ENCODE measurements at regions not wholly inside any gene's neighbourhood (a gene's known extent, or its start where the extent isn't known, plus 50 kb on each side); places are given as distances from the start of the nearest gene placed in this dataset.

DNA sequence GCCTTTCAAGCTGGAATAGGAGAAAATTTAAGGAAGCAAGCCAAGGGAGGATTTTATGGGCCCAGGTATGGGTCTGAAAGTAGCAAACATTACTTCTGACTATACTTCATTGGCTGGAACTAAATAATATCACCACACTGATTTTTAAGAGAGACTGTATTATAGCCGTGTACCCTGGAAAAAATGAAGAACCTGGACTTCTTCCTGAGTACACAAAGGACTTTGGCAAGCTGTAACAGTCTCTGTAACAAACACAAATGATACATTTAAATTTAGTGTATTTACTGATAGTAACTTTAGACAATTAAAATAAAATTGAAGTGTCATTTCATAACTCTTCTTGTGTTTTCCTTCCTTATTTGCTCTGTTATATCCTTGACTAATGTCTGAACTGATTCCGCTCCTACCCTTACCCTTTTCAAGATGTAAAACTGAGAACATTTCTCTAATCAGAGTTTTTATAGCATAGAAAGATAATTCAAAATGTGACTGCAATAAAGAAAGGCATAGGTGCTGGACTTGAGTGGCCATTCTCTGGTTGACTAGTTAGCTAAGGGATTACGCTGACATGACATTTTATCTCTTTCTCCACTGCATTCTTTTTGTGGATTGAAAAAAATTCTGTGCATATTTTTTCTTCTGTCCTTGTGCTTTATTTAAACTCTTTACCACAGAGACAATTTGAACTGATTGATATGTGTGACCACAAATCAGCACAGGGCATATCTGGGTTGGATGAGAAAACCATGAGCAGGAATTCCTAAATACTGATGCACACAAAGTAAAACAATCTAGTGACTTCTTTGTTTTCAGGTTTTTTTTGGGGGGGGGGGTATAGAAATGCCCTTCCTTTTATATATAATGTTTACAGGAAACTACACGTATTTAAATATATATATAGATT is 349.7 kb downstream of the MDFIC start:
- Histone ChIP-seq H3K36me3 (ENCODE audit: insufficient read depth) (no peaks in the 10 kb centered on the region), H2AFZ (no peak overlapping the region), H3K27ac (ENCODE audit: low read depth) (no peak overlapping the region), H3K4me2 (no peak overlapping the region), H3K4me1 (ENCODE audit: insufficient read depth) (no peaks in the 10 kb centered on the region), H3F3A (replicated peaks; ENCODE audit: low read depth) (no peaks in the 10 kb centered on the region), H3K4me3 (no peak overlapping the region), H4K20me1 (replicated peaks; ENCODE audit: insufficient read depth) (no peaks in the 10 kb centered on the region), H3K79me2 (replicated peaks; ENCODE audit: insufficient read depth) (no peaks in the 10 kb centered on the region), H3K27me3 (ENCODE audit: insufficient read depth) (no peaks in the 10 kb centered on the region), H3K9me2 (ENCODE audit: insufficient read depth) (no peaks in the 10 kb centered on the region)
- no peaks in the 10 kb centered on the region for H3K4me1 Mint-ChIP-seq
- no peak for ATAC-seq
- H3K9me3 Mint-ChIP-seq = no peaks in the 10 kb centered on the region
- TF ChIP-seq ZNF114 (CRISPR knock-in tag; IDR thresholded peaks at IDR 0.05) (no peak), POLR2AphosphoS5 (IDR thresholded peaks at IDR 0.05; ENCODE audit: low read depth) (no peak)
- DNase-seq (ENCODE audit: low spot score) = no peak
- no peak overlapping the region for H3K4me3 Mint-ChIP-seq
- no peak overlapping the region for H3K27ac Mint-ChIP-seq
- no peaks in the 10 kb centered on the region for H3K36me3 Mint-ChIP-seq (ENCODE audit: low read depth)
- no peaks in the 10 kb centered on the region for H3K27me3 Mint-ChIP-seq (ENCODE audit: insufficient read depth, low read depth, poor library complexity)

DNA sequence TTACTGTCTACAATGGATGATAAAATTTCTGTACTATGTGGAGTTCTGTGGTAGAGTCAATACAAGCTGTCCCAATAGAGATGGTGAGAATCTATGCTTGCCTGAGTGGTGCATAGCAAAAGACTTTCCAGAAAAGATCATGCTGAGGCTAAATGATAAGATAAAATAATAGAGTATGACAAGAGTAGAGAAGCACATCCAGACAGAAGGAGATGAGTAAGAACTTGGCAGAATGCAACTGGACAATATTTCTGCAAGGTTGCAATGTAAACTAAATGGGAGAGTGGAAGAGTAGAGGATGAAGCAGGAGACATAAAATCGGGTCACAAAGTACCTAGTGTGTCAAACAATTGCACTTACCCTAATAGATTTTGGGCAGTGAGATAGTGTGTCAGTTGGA is 347.6 kb downstream of the MDFIC start:
- no peak overlapping the region for H3K4me3 Mint-ChIP-seq
- H2AFZ ChIP-seq = no peak overlapping the region
- no peaks in the 10 kb centered on the region for H3K4me1 ChIP-seq (ENCODE audit: insufficient read depth)
- H3K4me2 ChIP-seq = no peak overlapping the region
- no peaks in the 10 kb centered on the region for H3K27me3 ChIP-seq (ENCODE audit: insufficient read depth)
- no peaks in the 10 kb centered on the region for H3K4me1 Mint-ChIP-seq
- no peaks in the 10 kb centered on the region for H3K27me3 Mint-ChIP-seq (ENCODE audit: insufficient read depth, low read depth, poor library complexity)
- H4K20me1 ChIP-seq (replicated peaks; ENCODE audit: insufficient read depth) = no peaks in the 10 kb centered on the region
- H3K36me3 ChIP-seq (ENCODE audit: insufficient read depth) = no peaks in the 10 kb centered on the region
- H3F3A ChIP-seq (replicated peaks; ENCODE audit: low read depth) = no peaks in the 10 kb centered on the region
- no peak for ATAC-seq
- no peaks in the 10 kb centered on the region for H3K36me3 Mint-ChIP-seq (ENCODE audit: low read depth)
- no peaks in the 10 kb centered on the region for H3K79me2 ChIP-seq (replicated peaks; ENCODE audit: insufficient read depth)
- no peaks in the 10 kb centered on the region for H3K9me2 ChIP-seq (ENCODE audit: insufficient read depth)
- DNase-seq (ENCODE audit: low spot score) = no peak
- no peak overlapping the region for H3K27ac Mint-ChIP-seq
- no peak overlapping the region for H3K27ac ChIP-seq (ENCODE audit: low read depth)
- no peak overlapping the region for H3K4me3 ChIP-seq
- no peaks in the 10 kb centered on the region for H3K9me3 Mint-ChIP-seq
- TF ChIP-seq ZNF114 (CRISPR knock-in tag; IDR thresholded peaks at IDR 0.05) = no peak
- TF ChIP-seq, protein P1, sequence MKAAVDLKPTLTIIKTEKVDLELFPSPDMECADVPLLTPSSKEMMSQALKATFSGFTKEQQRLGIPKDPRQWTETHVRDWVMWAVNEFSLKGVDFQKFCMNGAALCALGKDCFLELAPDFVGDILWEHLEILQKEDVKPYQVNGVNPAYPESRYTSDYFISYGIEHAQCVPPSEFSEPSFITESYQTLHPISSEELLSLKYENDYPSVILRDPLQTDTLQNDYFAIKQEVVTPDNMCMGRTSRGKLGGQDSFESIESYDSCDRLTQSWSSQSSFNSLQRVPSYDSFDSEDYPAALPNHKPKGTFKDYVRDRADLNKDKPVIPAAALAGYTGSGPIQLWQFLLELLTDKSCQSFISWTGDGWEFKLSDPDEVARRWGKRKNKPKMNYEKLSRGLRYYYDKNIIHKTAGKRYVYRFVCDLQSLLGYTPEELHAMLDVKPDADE (IDR thresholded peaks at IDR 0.05) = no peak
- no peak for TF ChIP-seq CREB1 (CRISPR knock-in tag; IDR thresholded peaks at IDR 0.05; ENCODE audit: low read depth)
- no peak for TF ChIP-seq ZNF331 (CRISPR knock-in tag; IDR thresholded peaks at IDR 0.05; ENCODE audit: low read depth)
- no peak for TF ChIP-seq CTCF (conservative IDR thresholded peaks at IDR 0.05; ENCODE audit: low read depth in 2 of 2)
- no peak for TF ChIP-seq POLR2AphosphoS5 (IDR thresholded peaks at IDR 0.05; ENCODE audit: low read depth)
- TF ChIP-seq NANOG (IDR thresholded peaks at IDR 0.05; ENCODE audit: borderline replicate concordance) = no peak
- TF ChIP-seq JUNB (IDR thresholded peaks at IDR 0.05; ENCODE audit: unreplicated experiment) = no peak
- TF ChIP-seq, protein P2, sequence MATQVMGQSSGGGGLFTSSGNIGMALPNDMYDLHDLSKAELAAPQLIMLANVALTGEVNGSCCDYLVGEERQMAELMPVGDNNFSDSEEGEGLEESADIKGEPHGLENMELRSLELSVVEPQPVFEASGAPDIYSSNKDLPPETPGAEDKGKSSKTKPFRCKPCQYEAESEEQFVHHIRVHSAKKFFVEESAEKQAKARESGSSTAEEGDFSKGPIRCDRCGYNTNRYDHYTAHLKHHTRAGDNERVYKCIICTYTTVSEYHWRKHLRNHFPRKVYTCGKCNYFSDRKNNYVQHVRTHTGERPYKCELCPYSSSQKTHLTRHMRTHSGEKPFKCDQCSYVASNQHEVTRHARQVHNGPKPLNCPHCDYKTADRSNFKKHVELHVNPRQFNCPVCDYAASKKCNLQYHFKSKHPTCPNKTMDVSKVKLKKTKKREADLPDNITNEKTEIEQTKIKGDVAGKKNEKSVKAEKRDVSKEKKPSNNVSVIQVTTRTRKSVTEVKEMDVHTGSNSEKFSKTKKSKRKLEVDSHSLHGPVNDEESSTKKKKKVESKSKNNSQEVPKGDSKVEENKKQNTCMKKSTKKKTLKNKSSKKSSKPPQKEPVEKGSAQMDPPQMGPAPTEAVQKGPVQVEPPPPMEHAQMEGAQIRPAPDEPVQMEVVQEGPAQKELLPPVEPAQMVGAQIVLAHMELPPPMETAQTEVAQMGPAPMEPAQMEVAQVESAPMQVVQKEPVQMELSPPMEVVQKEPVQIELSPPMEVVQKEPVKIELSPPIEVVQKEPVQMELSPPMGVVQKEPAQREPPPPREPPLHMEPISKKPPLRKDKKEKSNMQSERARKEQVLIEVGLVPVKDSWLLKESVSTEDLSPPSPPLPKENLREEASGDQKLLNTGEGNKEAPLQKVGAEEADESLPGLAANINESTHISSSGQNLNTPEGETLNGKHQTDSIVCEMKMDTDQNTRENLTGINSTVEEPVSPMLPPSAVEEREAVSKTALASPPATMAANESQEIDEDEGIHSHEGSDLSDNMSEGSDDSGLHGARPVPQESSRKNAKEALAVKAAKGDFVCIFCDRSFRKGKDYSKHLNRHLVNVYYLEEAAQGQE (IDR thresholded peaks at IDR 0.05; ENCODE audit: unreplicated experiment) = no peak
